DMS79 (cell line): ENCODE measurements at regions not wholly inside any gene's neighbourhood (a gene's known extent, or its start where the extent isn't known, plus 50 kb on each side); places are given as distances from the start of the nearest gene placed in this dataset.

ENCODE experiments used
- DNase-seq: peaks from one replicate; lab custom pipeline; 2025; lab: John Stamatoyannopoulos, UW

GRCh38 chr18:28715206-28715605, 538.3 kb upstream of the CDH2 start:
- no peak for DNase-seq

GRCh38 chr18:28714498-28714897, 537.6 kb upstream of the CDH2 start:
- no peak for DNase-seq

DNA sequence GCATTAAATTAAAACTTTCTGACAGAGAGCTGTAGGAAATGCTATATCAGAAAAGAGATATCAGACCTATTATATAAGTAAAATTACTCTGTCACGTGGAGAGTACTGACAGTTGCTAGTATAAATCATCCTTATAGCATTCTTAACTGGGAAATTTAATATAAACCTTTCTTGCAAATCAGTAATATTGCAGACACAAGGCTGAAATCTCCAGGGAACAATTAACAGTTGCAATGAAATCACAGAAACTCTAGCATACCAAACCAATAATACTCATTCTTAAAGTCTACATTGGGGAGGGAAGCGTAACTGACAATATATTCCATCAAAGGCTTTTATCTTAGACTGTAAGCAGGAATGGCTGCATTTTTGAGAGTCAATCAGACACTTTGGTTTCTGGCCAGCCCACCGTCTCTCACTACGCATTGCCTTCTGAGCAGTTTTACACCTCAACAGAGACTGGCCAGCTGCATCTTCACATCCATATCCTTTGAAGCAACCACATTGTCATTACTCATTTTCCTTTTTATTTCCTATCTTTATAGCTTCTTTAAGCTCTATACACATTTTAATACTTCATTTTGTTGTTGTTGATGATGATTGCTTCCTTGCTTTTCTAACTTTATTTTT, 536.0 kb upstream of the CDH2 start:
- DNase-seq = no peak

- no peak for DNase-seq
Observed at GRCh38 chr18:28712172-28712571, 535.2 kb upstream of the CDH2 start.

- no peak for DNase-seq
Observed at GRCh38 chr18:28711096-28711495, 534.2 kb upstream of the CDH2 start.

DNA sequence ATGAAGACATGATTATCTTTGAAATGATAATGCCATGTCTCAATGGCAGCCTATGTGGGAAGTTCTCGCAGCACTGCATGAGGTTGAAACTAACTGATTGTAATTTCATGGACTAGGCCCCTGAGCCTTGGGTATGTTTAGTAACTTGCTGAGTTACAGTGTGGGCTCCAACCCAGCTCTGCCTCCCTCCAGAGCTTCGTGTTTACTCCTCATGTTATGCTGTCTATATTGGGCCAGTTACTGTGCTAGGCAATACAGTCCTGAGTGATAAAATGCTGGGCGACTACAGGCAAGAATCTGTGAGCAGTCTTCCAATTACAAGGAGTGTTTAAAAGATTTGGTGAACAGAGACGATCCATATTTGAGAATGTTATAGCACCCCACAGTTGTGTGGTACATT, 530.1 kb upstream of the CDH2 start:
- DNase-seq = no peak

- DNase-seq = no peak
Observed at GRCh38 chr18:28706397-28706796, 529.5 kb upstream of the CDH2 start.

DNA sequence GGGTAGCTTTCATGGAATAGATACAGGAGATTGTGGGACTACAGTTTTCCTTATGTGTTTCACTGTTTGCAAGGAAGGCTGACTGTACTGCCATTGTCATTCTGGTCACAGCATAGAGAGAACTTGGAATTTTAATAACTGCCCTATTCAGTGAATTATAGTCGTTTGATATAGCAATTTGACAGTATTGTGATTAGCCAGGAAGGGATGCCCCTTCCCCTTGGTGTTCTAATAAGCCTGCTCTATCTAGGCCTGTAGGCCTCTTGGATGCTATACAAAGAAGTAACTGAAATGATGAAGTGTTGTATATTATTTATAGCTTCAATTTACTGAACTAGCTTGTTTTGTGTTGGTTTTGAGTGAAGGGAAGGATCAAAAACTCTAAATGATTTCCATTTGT, 528.6 kb upstream of the CDH2 start:
- no peak for DNase-seq

- DNase-seq = no peak
Observed at GRCh38 chr18:28692337-28692736, 515.4 kb upstream of the CDH2 start.

GRCh38 chr18:28691496-28691840, 514.5 kb upstream of the CDH2 start:
- no peak for DNase-seq

DNA sequence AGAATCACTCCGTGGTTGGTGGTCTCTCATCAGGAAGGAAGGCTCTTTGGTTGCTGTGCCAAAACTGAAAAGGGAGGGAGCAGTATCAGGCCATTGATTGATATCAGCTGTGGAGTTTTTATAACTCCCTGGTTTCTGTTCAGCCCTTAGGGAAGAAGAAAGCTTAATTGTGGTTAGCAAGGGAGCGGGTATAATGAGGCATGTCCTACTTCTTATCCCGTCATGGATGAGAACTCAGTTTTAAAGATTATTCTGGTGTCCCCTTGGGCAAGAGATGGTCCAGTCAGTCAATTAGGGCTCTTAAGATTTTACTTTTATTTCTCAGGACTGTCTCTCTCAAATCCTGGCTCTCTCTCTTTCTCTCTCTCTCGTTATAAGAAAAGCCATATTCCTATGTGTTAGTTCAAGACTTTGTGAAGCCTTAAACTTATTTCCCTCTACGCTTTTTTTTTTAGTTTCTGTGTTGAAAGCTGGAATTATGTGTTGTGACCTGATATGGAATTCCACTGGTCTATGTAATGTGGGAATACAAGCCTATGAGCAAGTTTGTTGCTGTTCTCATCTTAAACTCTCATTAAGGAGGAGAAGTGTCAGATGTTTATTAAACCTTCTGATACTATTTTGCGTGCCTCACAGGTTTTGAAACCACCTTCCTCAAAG, 514.0 kb upstream of the CDH2 start:
- no peak for DNase-seq

- DNase-seq = no peak
Observed at GRCh38 chr18:28690100-28690499, 513.2 kb upstream of the CDH2 start.

- no peak for DNase-seq
Observed at GRCh38 chr18:28689588-28689987, 512.7 kb upstream of the CDH2 start.

GRCh38 chr18:28684746-28685355, 507.9 kb upstream of the CDH2 start:
- no peak for DNase-seq

DNA sequence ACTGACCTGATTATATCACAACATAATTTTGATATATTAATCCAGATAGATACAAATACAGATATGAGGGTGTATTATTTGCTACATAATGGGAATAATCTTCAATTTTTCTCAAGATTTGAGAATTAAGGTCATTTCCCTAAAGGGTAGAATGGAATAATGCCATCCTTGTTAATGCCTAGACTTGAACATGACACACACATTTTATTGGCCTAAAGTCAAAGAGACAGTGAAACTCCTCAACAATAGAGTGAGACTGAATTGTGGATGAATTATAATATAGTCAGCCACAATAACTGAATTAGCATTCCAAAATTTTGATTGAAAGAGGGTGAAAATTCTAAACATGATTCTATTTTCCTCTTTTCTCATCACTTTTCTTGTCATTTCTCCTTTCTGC, 506.0 kb upstream of the CDH2 start:
- DNase-seq = no peak

DNA sequence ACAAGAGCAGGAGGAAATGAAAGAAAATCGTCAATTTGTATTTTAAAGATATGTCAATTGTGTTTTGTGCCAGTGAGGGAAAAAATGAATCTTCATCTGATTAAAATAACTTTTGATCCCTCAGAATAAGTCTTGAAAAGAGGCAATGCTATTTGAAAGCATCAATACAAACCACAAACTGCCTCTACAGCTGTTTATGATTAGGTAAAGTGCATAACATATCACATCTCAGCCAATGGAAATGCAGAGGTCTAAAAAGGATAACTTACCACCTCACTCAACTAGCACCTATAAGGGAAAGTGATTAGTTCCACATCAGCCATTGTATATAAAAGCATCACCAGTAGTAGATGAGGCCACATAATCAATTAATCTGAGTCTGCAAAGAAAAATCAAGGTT, 492.2 kb upstream of the CDH2 start:
- no peak for DNase-seq

GRCh38 chr18:28666216-28666615, 489.3 kb upstream of the CDH2 start:
- DNase-seq = no peak

GRCh38 chr18:28657961-28658360, 481.0 kb upstream of the CDH2 start:
- DNase-seq = no peak

GRCh38 chr18:28652654-28653053, 475.7 kb upstream of the CDH2 start:
- no peak for DNase-seq

GRCh38 chr18:28651298-28651697, 474.4 kb upstream of the CDH2 start:
- DNase-seq = no peak

DNA sequence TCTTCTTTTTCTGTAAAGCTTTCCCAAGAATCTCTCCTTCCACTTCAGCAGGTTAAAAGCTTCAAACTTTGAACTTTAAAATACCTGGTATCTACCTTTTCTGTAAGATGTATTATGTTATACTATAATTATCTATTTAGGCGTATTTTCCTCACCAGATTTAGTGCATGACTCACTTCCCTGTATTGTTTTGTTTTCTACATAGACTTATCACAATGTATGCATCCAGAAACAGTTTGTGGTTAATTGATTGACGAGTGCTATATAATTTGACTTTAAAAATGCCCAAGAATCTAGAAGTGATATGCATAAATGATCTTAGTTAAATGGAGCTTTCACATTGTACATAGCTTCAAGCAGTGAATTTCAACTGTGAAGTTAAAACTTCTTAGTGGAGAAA, 473.9 kb upstream of the CDH2 start:
- no peak for DNase-seq

DNA sequence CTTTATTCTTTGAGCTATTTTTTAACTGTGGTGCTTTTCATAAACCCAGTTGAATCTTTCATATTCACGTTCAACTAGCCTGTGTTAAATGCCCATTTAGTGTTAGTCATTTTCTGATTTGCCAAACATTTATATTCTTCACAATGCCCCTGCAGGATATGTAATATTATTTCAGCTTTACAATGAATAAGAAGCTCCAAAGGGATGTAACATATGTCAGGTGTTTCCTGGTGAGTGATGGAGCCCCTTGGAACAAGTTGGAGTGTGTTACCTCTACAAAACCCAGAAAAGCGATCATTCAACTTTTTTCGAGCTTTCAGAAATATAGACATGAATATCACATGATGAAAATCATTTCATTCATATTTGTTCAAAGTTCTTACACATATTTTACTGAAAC, 471.0 kb upstream of the CDH2 start:
- DNase-seq = no peak

DNA sequence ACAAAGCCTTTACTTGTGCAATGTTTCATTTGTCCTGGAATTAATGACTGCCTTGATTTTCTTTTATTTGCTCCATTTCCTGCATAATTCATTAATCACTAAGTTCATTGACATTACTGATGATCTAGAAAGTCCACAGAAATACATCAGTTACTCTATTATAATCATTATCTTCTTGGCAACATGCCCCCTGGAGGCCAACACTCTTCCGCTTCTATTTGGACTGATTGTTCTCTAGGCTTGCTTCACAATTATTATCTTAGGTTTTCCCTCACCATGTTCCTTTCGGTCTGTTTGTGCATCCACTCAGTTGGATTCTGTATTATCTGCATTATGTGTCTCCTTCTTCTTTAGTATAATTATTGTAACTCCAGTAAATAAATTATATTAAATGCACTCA, 461.0 kb upstream of the CDH2 start:
- DNase-seq = no peak

- DNase-seq = no peak
Observed at GRCh38 chr18:28635530-28635929, 458.6 kb upstream of the CDH2 start.
